ENCODE measurements at regions not wholly inside any gene's neighbourhood (a gene's known extent, or its start where the extent isn't known, plus 50 kb on each side); places are given as distances from the start of the nearest gene placed in this dataset.

GRCh38 chr13:33767140-33767539 lies 50.8 kb upstream of the RFC3 start (continued):
- no peak for TF ChIP-seq ZNF687 (IDR thresholded peaks at IDR 0.05)

All from GM12878 (cell line).